ENCODE measurements at regions not wholly inside any gene's neighbourhood (a gene's known extent, or its start where the extent isn't known, plus 50 kb on each side); places are given as distances from the start of the nearest gene placed in this dataset.

GRCh38 chr4:170425521-170426143 lies 335.9 kb upstream of the AADAT start:
- H3K9me3 ChIP-seq (ENCODE audit: low read length): no peaks in the 10 kb centered on the region
- no peaks in the 10 kb centered on the region for H3F3A ChIP-seq (ENCODE audit: insufficient read depth, low read length, poor library complexity, severe bottlenecking)
- no peak overlapping the region for H3K9ac ChIP-seq (ENCODE audit: low read length)
- no peak overlapping the region for H3K4me3 ChIP-seq (ENCODE audit: low read length)
- no peak overlapping the region for H3K27ac ChIP-seq (ENCODE audit: low read length)
- H3K27me3 ChIP-seq (ENCODE audit: insufficient read depth, low read depth, low read length): no peaks in the 10 kb centered on the region
- peak; percentile 22 for TF ChIP-seq EP300 (conservative IDR thresholded peaks at IDR 0.05; ENCODE audit: poor library complexity, severe bottlenecking)
- TF ChIP-seq SMC3 (conservative IDR thresholded peaks at IDR 0.05; ENCODE audit: poor library complexity): no peak
- no peaks in the 10 kb centered on the region for H3K9me2 ChIP-seq (ENCODE audit: insufficient read depth, low read length)
- no peak overlapping the region for H2AFZ ChIP-seq (ENCODE audit: low read depth, low read length)
- no peaks in the 10 kb centered on the region for H4K20me1 ChIP-seq (ENCODE audit: insufficient read depth)
- H3K36me3 ChIP-seq (ENCODE audit: insufficient read depth, low read length): no peaks in the 10 kb centered on the region
- no peaks in the 10 kb centered on the region for H3K79me2 ChIP-seq (replicated peaks; ENCODE audit: insufficient read depth, low read length)
- peak overlapping the region; percentile 2 for H3K4me2 ChIP-seq (ENCODE audit: low read length)

GRCh38 chr4:170425040-170425439 lies 335.3 kb upstream of the AADAT start:
- Histone ChIP-seq H3K9me3 (ENCODE audit: low read length) (no peaks in the 10 kb centered on the region), H3K4me3 (ENCODE audit: low read length) (no peak overlapping the region), H3K79me2 (replicated peaks; ENCODE audit: insufficient read depth, low read length) (no peaks in the 10 kb centered on the region), H3K36me3 (ENCODE audit: insufficient read depth, low read length) (no peaks in the 10 kb centered on the region), H3K4me2 (ENCODE audit: low read length) (peak overlapping the region; percentile 2), H3K27me3 (ENCODE audit: insufficient read depth, low read depth, low read length) (no peaks in the 10 kb centered on the region), H4K20me1 (ENCODE audit: insufficient read depth) (no peaks in the 10 kb centered on the region), H3K9me2 (ENCODE audit: insufficient read depth, low read length) (no peaks in the 10 kb centered on the region), H3K27ac (ENCODE audit: low read length) (no peak overlapping the region), H3F3A (ENCODE audit: insufficient read depth, low read length, poor library complexity, severe bottlenecking) (no peaks in the 10 kb centered on the region), H3K9ac (ENCODE audit: low read length) (no peak overlapping the region), H2AFZ (ENCODE audit: low read depth, low read length) (no peak overlapping the region)
- TF ChIP-seq MXI1 (conservative IDR thresholded peaks at IDR 0.05; ENCODE audit: poor library complexity, severe bottlenecking) (no peak), EZH2 (IDR thresholded peaks at IDR 0.05; ENCODE audit: borderline replicate concordance, insufficient read depth, low read length, poor library complexity, severe bottlenecking) (no peak), REST (IDR thresholded peaks at IDR 0.05; ENCODE audit: borderline replicate concordance) (no peak), EP300 (conservative IDR thresholded peaks at IDR 0.05; ENCODE audit: poor library complexity, severe bottlenecking) (no peak), CTCF (IDR thresholded peaks at IDR 0.05; ENCODE audit: poor library complexity, severe bottlenecking) (no peak), RAD21 (conservative IDR thresholded peaks at IDR 0.05) (no peak), TAF1 (IDR thresholded peaks at IDR 0.05; ENCODE audit: low read depth) (no peak), SMC3 (conservative IDR thresholded peaks at IDR 0.05; ENCODE audit: poor library complexity) (no peak), POLR2AphosphoS5 (IDR thresholded peaks at IDR 0.05) (no peak)
